HG02943 (cell line): ENCODE measurements at regions not wholly inside any gene's neighbourhood (a gene's known extent, or its start where the extent isn't known, plus 50 kb on each side); places are given as distances from the start of the nearest gene placed in this dataset.
"Not testable (repeated sequence)": the region's sequence is repeated elsewhere in the genome, so short reads cannot be mapped to it uniquely, and the experiment has no call there.

Experiments
- ATAC-seq: cut with Tn5 transposase; IDR thresholded peaks from one replicate; pipeline ENCODE4 v1.9.1; 2021; ENCODE audit warnings: mild to moderate bottlenecking, low read depth, moderate library complexity; ENCODE audit not compliant: unreplicated experiment

- ATAC-seq: no peak
These were observed 256.1 kb upstream of the PROK2 start for GRCh38 chr3:72041076-72041475.

- no peak for ATAC-seq
These were observed 254.7 kb upstream of the PROK2 start for GRCh38 chr3:72039677-72040076.

GRCh38 chr3:72036899-72037298 is 252.0 kb upstream of the PROK2 start:
- no peak for ATAC-seq

- no peak for ATAC-seq
These were observed 250.7 kb upstream of the PROK2 start for GRCh38 chr3:72035606-72036005.

- ATAC-seq: no peak
These were observed 250.0 kb upstream of the PROK2 start for GRCh38 chr3:72034986-72035385.

- ATAC-seq: no peak
These were observed 248.9 kb upstream of the PROK2 start for GRCh38 chr3:72033666-72034428.

- no peak for ATAC-seq
These were observed 247.6 kb upstream of the PROK2 start for GRCh38 chr3:72032441-72033135.

- ATAC-seq: no peak
These were observed 246.6 kb upstream of the PROK2 start for GRCh38 chr3:72031581-72031980.

GRCh38 chr3:72030296-72030695 is 245.3 kb upstream of the PROK2 start:
- not testable (repeated sequence) for ATAC-seq

GRCh38 chr3:72028726-72029125 is 243.8 kb upstream of the PROK2 start:
- ATAC-seq: not testable (repeated sequence)

GRCh38 chr3:72028307-72028706 is 243.4 kb upstream of the PROK2 start:
- not testable (repeated sequence) for ATAC-seq

- ATAC-seq: not testable (repeated sequence)
These were observed 242.8 kb upstream of the PROK2 start for GRCh38 chr3:72027728-72028127.

- ATAC-seq: no peak
These were observed 237.1 kb upstream of the PROK2 start for GRCh38 chr3:72022027-72022426.

GRCh38 chr3:72021531-72021930 is 236.6 kb upstream of the PROK2 start:
- no peak for ATAC-seq

GRCh38 chr3:72018343-72018984 is 233.5 kb upstream of the PROK2 start:
- no peak for ATAC-seq

GRCh38 chr3:72017935-72018334 is 233.0 kb upstream of the PROK2 start:
- ATAC-seq: no peak

GRCh38 chr3:72017311-72017710 is 232.4 kb upstream of the PROK2 start:
- no peak for ATAC-seq

GRCh38 chr3:72015463-72015862 is 230.5 kb upstream of the PROK2 start:
- no peak for ATAC-seq

- ATAC-seq: no peak
These were observed 228.1 kb upstream of the PROK2 start for GRCh38 chr3:72013084-72013483.

GRCh38 chr3:72012363-72012762 is 227.4 kb upstream of the PROK2 start:
- ATAC-seq: no peak

GRCh38 chr3:72011485-72011884 is 226.5 kb upstream of the PROK2 start:
- ATAC-seq: no peak
